Keratinocyte (primary cell): ENCODE measurements at regions not wholly inside any gene's neighbourhood (a gene's known extent, or its start where the extent isn't known, plus 50 kb on each side); places are given as distances from the start of the nearest gene placed in this dataset.

ENCODE experiments used
- EZH2 ChIP-seq: IDR thresholded peaks from one replicate; pipeline ENCODE4 v1.6.1; 2012; ENCODE audit warnings: inconsistent platforms, mild to moderate bottlenecking, low read length, moderate library complexity
- TF ChIP-seq, protein P1 (sequence below), 3 experiments: IDR thresholded peaks in 1 of 3; conservative IDR thresholded peaks in 1 of 3; optimal IDR thresholded peaks in 1 of 3; 2 replicates in 2 of 3; 3 replicates in 1 of 3; pipeline versions ENCODE3 to v1.5.1; 2011; ENCODE audit warnings: low read length in 3 of 3, mild to moderate bottlenecking in 3 of 3, moderate library complexity in 2 of 3, control low read depth in 1 of 3, inconsistent platforms in 1 of 3; ENCODE audit not compliant: insufficient read depth in 2 of 3; ENCODE audit errors: extremely low read depth in 1 of 3

DNA sequence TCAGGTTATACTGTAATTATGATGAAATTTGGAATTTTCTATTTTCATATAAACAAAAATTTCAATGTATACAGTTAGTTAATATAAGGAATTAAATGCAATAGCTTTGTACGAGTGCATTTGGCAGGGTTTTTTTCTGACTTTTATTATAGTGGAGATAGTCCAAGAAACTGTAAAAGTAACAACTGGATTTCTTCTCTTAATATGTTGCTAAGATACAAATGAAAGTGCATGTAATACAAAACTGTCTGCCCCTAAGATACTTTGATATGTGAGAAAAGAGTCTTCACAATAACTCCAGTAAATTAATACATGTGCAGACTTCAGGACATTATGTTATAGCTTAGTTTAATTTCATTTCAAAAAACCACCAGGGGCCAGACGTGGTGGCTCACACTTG lies 721.4 kb downstream of the CBLN4 start:
- TF ChIP-seq, protein P1, sequence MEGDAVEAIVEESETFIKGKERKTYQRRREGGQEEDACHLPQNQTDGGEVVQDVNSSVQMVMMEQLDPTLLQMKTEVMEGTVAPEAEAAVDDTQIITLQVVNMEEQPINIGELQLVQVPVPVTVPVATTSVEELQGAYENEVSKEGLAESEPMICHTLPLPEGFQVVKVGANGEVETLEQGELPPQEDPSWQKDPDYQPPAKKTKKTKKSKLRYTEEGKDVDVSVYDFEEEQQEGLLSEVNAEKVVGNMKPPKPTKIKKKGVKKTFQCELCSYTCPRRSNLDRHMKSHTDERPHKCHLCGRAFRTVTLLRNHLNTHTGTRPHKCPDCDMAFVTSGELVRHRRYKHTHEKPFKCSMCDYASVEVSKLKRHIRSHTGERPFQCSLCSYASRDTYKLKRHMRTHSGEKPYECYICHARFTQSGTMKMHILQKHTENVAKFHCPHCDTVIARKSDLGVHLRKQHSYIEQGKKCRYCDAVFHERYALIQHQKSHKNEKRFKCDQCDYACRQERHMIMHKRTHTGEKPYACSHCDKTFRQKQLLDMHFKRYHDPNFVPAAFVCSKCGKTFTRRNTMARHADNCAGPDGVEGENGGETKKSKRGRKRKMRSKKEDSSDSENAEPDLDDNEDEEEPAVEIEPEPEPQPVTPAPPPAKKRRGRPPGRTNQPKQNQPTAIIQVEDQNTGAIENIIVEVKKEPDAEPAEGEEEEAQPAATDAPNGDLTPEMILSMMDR (optimal IDR thresholded peaks at IDR 0.05 in 1 of 3, IDR thresholded peaks at IDR 0.05 in 1 of 3, conservative IDR thresholded peaks at IDR 0.05 in 1 of 3; ENCODE audit: extremely low read depth in 1 of 3, insufficient read depth in 2 of 3, low read length in 3 of 3): no peak
- no peak for TF ChIP-seq EZH2
